Keratinocyte (primary cell): ENCODE measurements at regions not wholly inside any gene's neighbourhood (a gene's known extent, or its start where the extent isn't known, plus 50 kb on each side); places are given as distances from the start of the nearest gene placed in this dataset.

ENCODE experiments used
- DNase-seq: peaks from one replicate; pipeline ENCODE4 v3.0.0-alpha.2; 2011; ENCODE audit warnings: low read depth, missing footprints, low spot score
- FAIRE-seq: peaks from 2 replicates; lab custom pipeline; 2011; peaks lifted over from hg19 to GRCh38; lab: Jason Lieb, UNC
- H2AFZ ChIP-seq: 2 replicates; pipeline ENCODE4 v1.6.0; 2012; ENCODE audit warnings: low read length, control low read depth, inconsistent platforms; ENCODE audit not compliant: control insufficient read depth
- H3K27ac ChIP-seq: 2 replicates; pipeline ENCODE4 v1.5.1; 2011; ENCODE audit warnings: low read length; ENCODE audit not compliant: control insufficient read depth, insufficient read depth
- H3K27me3 ChIP-seq: 3 replicates; pipeline ENCODE4 v1.6.0; 2011; ENCODE audit warnings: low read length; ENCODE audit not compliant: control insufficient read depth, insufficient read depth; ENCODE audit errors: extremely low read depth
- H3K36me3 ChIP-seq, 2 experiments: 2 replicates in 1 of 2; 3 replicates in 1 of 2; pipeline ENCODE4 v1.5.1; 2011; ENCODE audit warnings: low read length in 2 of 2, mild to moderate bottlenecking in 1 of 2; ENCODE audit not compliant: control insufficient read depth in 2 of 2, insufficient read depth in 2 of 2; ENCODE audit errors: extremely low read depth in 1 of 2
- H3K4me1 ChIP-seq: 3 replicates; pipeline ENCODE4 v1.5.1; 2011; ENCODE audit warnings: low read length; ENCODE audit not compliant: control insufficient read depth, insufficient read depth; ENCODE audit errors: extremely low read depth
- H3K4me2 ChIP-seq: 3 replicates; pipeline ENCODE4 v1.6.0; 2011; ENCODE audit warnings: low read depth, low read length; ENCODE audit not compliant: control insufficient read depth, insufficient read depth; ENCODE audit errors: extremely low read depth
- H3K4me3 ChIP-seq, 3 experiments: fragments of 200-600 bp in 1 of 3; sonication (generic) in 1 of 3; 2 replicates in 2 of 3; 3 replicates in 1 of 3; pipeline ENCODE4 v1.5.1; 2011 to 2016; ENCODE audit warnings: low read length in 3 of 3, mild to moderate bottlenecking in 3 of 3, control low read depth in 2 of 3, inconsistent platforms in 1 of 3, low read depth in 1 of 3, mixed read lengths in 1 of 3, mixed run types in 1 of 3, moderate library complexity in 1 of 3; ENCODE audit not compliant: control insufficient read depth in 2 of 3, insufficient read depth in 2 of 3; ENCODE audit errors: extremely low read depth in 1 of 3
- H3K79me2 ChIP-seq: 2 replicates; pipeline ENCODE4 v1.6.0; 2012; ENCODE audit warnings: low read length; ENCODE audit not compliant: control insufficient read depth, insufficient read depth
- H3K9ac ChIP-seq: 3 replicates; pipeline ENCODE4 v1.6.0; 2011; ENCODE audit warnings: low read length; ENCODE audit not compliant: control insufficient read depth, insufficient read depth; ENCODE audit errors: extremely low read depth
- H3K9me1 ChIP-seq: 3 replicates; pipeline ENCODE4 v1.6.0; 2011; ENCODE audit warnings: low read length; ENCODE audit not compliant: control insufficient read depth, insufficient read depth; ENCODE audit errors: extremely low read depth
- H3K9me3 ChIP-seq: 2 replicates; pipeline ENCODE4 v1.5.1; 2012; ENCODE audit warnings: low read depth, low read length; ENCODE audit not compliant: control insufficient read depth
- H4K20me1 ChIP-seq: 3 replicates; pipeline ENCODE4 v1.6.0; 2011; ENCODE audit warnings: low read length; ENCODE audit not compliant: control insufficient read depth, insufficient read depth; ENCODE audit errors: extremely low read depth
- EZH2 ChIP-seq: IDR thresholded peaks from one replicate; pipeline ENCODE4 v1.6.1; 2012; ENCODE audit warnings: inconsistent platforms, mild to moderate bottlenecking, low read length, moderate library complexity
- dilution Hi-C: fragments of 300-500 bp; cut with MboI; formaldehyde crosslinking; loops from one replicate; pipeline ENCODE4 v1.7.0; 2020; ENCODE audit warnings: low sequenced_read_pairs; ENCODE audit not compliant: extremely low pct_ligation_motif_present
- TF ChIP-seq, protein P1 (sequence below), 3 experiments: IDR thresholded peaks in 1 of 3; conservative IDR thresholded peaks in 1 of 3; optimal IDR thresholded peaks in 1 of 3; 2 replicates in 2 of 3; 3 replicates in 1 of 3; pipeline versions ENCODE3 to v1.5.1; 2011; ENCODE audit warnings: low read length in 3 of 3, mild to moderate bottlenecking in 3 of 3, moderate library complexity in 2 of 3, control low read depth in 1 of 3, inconsistent platforms in 1 of 3; ENCODE audit not compliant: insufficient read depth in 2 of 3; ENCODE audit errors: extremely low read depth in 1 of 3

DNA sequence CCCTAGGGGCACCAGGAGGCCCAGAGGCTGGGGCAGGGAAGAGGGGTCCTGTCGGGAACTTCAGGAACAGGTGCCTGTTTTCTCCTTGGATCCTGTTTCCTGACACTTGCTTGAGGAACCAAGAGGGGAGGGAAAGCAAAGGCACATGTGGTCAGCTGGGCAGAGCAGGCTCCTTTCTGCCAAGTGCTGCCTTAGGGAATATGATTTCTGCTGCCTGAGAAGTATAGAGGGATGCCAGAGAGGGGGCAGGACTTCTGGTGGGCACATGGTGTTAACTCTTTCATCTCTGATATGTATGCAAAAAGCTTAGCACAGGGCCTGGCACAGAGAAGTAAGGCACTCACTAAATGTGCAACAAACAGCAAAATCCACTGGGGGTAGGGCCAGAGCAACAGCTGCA, 51.2 kb upstream of the PJA1 start:
- no peak overlapping the region for H3K27ac ChIP-seq
- FAIRE-seq (no peak), DNase-seq (no peak)
- no peaks in the 10 kb centered on the region for H3K4me1 ChIP-seq
- dilution Hi-C loops = no loop called here
- no peak overlapping the region for H2AFZ ChIP-seq
- H3K9me3 ChIP-seq = no peaks in the 10 kb centered on the region
- H3K79me2 ChIP-seq = no peaks in the 10 kb centered on the region
- TF ChIP-seq, protein P1, sequence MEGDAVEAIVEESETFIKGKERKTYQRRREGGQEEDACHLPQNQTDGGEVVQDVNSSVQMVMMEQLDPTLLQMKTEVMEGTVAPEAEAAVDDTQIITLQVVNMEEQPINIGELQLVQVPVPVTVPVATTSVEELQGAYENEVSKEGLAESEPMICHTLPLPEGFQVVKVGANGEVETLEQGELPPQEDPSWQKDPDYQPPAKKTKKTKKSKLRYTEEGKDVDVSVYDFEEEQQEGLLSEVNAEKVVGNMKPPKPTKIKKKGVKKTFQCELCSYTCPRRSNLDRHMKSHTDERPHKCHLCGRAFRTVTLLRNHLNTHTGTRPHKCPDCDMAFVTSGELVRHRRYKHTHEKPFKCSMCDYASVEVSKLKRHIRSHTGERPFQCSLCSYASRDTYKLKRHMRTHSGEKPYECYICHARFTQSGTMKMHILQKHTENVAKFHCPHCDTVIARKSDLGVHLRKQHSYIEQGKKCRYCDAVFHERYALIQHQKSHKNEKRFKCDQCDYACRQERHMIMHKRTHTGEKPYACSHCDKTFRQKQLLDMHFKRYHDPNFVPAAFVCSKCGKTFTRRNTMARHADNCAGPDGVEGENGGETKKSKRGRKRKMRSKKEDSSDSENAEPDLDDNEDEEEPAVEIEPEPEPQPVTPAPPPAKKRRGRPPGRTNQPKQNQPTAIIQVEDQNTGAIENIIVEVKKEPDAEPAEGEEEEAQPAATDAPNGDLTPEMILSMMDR (optimal IDR thresholded peaks at IDR 0.05 in 1 of 3, IDR thresholded peaks at IDR 0.05 in 1 of 3, conservative IDR thresholded peaks at IDR 0.05 in 1 of 3; ENCODE audit: extremely low read depth in 1 of 3, insufficient read depth in 2 of 3, low read length in 3 of 3) = no peak
- no peak for TF ChIP-seq EZH2
- H3K36me3 ChIP-seq = no peaks in the 10 kb centered on the region
- H4K20me1 ChIP-seq = no peaks in the 10 kb centered on the region
- no peak overlapping the region for H3K4me3 ChIP-seq
- H3K9me1 ChIP-seq = no peaks in the 10 kb centered on the region
- H3K27me3 ChIP-seq = peaks cover 3% of the 10 kb centered on the region
- no peak overlapping the region for H3K4me2 ChIP-seq
- no peak overlapping the region for H3K9ac ChIP-seq

DNA sequence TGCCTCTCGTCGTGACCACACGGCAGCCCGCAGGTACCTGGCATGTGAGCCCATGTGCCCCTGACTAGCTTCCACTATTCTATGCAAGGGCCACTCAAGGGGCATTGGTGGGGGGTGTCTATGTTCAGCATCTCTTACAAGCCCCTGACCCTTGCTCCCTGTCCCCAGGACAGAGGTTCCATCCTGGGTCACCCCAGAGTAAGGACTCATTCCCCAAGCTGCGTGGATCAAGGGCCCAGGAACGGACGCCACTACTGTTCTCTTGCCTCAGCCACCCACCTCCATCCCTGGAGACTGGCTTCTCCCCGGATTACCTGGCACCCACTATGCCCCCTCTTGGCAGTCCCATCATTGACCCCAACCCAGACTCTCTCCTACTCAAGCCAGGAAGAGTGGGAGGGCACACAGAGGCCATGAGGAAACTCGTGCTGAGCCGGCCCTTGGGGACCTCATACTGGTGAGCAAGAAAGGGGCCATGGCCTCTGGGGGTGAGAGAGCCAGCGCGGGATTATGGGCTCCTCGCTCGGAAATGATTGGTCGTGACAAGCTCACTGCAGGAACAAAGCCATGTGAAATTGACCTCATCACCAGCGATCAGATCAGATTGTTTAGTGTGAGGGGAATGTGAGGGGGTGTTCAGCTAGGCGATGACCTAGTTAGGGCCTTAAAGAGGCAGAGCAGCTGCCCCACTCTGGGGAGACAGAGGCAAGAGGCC, 50.1 kb upstream of the PJA1 start:
- dilution Hi-C loops = no loop called here
- no peaks in the 10 kb centered on the region for H4K20me1 ChIP-seq
- no peaks in the 10 kb centered on the region for H3K79me2 ChIP-seq
- no peaks in the 10 kb centered on the region for H3K9me3 ChIP-seq
- H3K4me2 ChIP-seq = no peak overlapping the region
- FAIRE-seq (no peak), DNase-seq (no peak)
- H2AFZ ChIP-seq = no peak overlapping the region
- H3K4me1 ChIP-seq = peaks cover 2% of the 10 kb centered on the region
- H3K27me3 ChIP-seq = peaks cover 3% of the 10 kb centered on the region
- no peak overlapping the region for H3K27ac ChIP-seq
- H3K4me3 ChIP-seq = no peak overlapping the region
- no peaks in the 10 kb centered on the region for H3K36me3 ChIP-seq
- H3K9me1 ChIP-seq = no peaks in the 10 kb centered on the region
- no peak overlapping the region for H3K9ac ChIP-seq
- TF ChIP-seq, protein P1 (optimal IDR thresholded peaks at IDR 0.05 in 1 of 3, IDR thresholded peaks at IDR 0.05 in 1 of 3, conservative IDR thresholded peaks at IDR 0.05 in 1 of 3; ENCODE audit: extremely low read depth in 1 of 3, insufficient read depth in 2 of 3, low read length in 3 of 3) = no peak
- no peak for TF ChIP-seq EZH2
